ENCODE measurements at regions not wholly inside any gene's neighbourhood (a gene's known extent, or its start where the extent isn't known, plus 50 kb on each side); places are given as distances from the start of the nearest gene placed in this dataset.
"Not testable (repeated sequence)": the region's sequence is repeated elsewhere in the genome, so short reads cannot be mapped to it uniquely, and the experiment has no call there.

GRCh38 chr12:83954071-83954789, 958.4 kb downstream of the SLC6A15 start:
- no peaks in the 10 kb centered on the region for H3K9me2 ChIP-seq (replicated peaks; ENCODE audit: insufficient read depth, low read length)

DNA sequence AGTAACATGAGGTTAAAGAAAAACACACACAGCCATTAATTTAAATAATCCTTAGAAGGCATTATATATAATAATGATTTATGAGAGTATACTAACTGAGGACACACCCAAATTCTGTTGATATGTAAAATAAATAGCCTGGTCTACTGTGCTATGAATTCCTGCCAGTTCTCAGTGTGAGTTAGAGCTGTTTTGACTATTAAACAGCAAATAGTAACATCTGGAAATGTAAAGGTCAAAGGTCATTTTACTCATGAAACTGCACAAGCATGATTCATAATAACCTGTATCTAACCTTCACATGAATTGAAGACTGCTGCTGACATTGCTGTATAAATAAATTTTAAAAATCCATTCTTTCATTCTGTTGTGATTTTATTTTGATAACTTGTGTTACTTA, 966.7 kb downstream of the SLC6A15 start:
- no peak overlapping the region for H3K9ac ChIP-seq (ENCODE audit: low read length)
- no peak overlapping the region for H3K4me2 ChIP-seq (ENCODE audit: low read depth, low read length, poor library complexity, severe bottlenecking)
- no peaks in the 10 kb centered on the region for H3K27me3 ChIP-seq (ENCODE audit: low read length)
- no peaks in the 10 kb centered on the region for H3K36me3 ChIP-seq (ENCODE audit: insufficient read depth, low read length)
- no peaks in the 10 kb centered on the region for H3K79me2 ChIP-seq (ENCODE audit: low read length)
- no peak overlapping the region for H3K4me3 ChIP-seq (ENCODE audit: low read length)
- H4K20me1 ChIP-seq (ENCODE audit: insufficient read depth, low read depth, low read length), result no peaks in the 10 kb centered on the region
- no peak overlapping the region for H3K27ac ChIP-seq (ENCODE audit: low read length)
- peaks cover 18% of the 10 kb centered on the region for H3K9me3 ChIP-seq (ENCODE audit: low read length)
- H3K4me1 ChIP-seq (ENCODE audit: low read length), result no peaks in the 10 kb centered on the region
- no peaks in the 10 kb centered on the region for H3K9me2 ChIP-seq (replicated peaks; ENCODE audit: insufficient read depth, low read length)
- no peak overlapping the region for H2AFZ ChIP-seq (ENCODE audit: low read length)
- DNase-seq, result no peak

More at GRCh38 chr12:83954071-83954789, 958.4 kb downstream of the SLC6A15 start:
- H3K79me2 ChIP-seq (ENCODE audit: low read length), result no peaks in the 10 kb centered on the region
- no peaks in the 10 kb centered on the region for H3K36me3 ChIP-seq (ENCODE audit: insufficient read depth, low read length)
- H3K27me3 ChIP-seq (ENCODE audit: low read length), result no peaks in the 10 kb centered on the region
- no peak overlapping the region for H3K4me3 ChIP-seq (ENCODE audit: low read length)
- no peaks in the 10 kb centered on the region for H3K4me1 ChIP-seq (ENCODE audit: low read length)
- no peaks in the 10 kb centered on the region for H4K20me1 ChIP-seq (ENCODE audit: insufficient read depth, low read depth, low read length)
- H3K4me2 ChIP-seq (ENCODE audit: low read depth, low read length, poor library complexity, severe bottlenecking), result no peak overlapping the region
- no peak overlapping the region for H3K9ac ChIP-seq (ENCODE audit: low read length)
- H3K27ac ChIP-seq (ENCODE audit: low read length), result no peak overlapping the region
- H3K9me3 ChIP-seq (ENCODE audit: low read length), result peaks cover 19% of the 10 kb centered on the region
- H2AFZ ChIP-seq (ENCODE audit: low read length), result no peak overlapping the region
- no peak for DNase-seq

- Histone ChIP-seq H2AFZ (ENCODE audit: low read length) (no peak overlapping the region), H3K79me2 (ENCODE audit: low read length) (no peaks in the 10 kb centered on the region), H3K4me2 (ENCODE audit: low read depth, low read length, poor library complexity, severe bottlenecking) (no peak overlapping the region), H3K27ac (ENCODE audit: low read length) (no peak overlapping the region), H3K4me3 (ENCODE audit: low read length) (no peak overlapping the region), H3K9ac (ENCODE audit: low read length) (no peak overlapping the region), H4K20me1 (ENCODE audit: insufficient read depth, low read depth, low read length) (no peaks in the 10 kb centered on the region), H3K27me3 (ENCODE audit: low read length) (no peaks in the 10 kb centered on the region), H3K9me2 (replicated peaks; ENCODE audit: insufficient read depth, low read length) (no peaks in the 10 kb centered on the region), H3K4me1 (ENCODE audit: low read length) (no peaks in the 10 kb centered on the region), H3K9me3 (ENCODE audit: low read length) (peaks cover 20% of the 10 kb centered on the region), H3K36me3 (ENCODE audit: insufficient read depth, low read length) (no peaks in the 10 kb centered on the region)
- DNase-seq, result no peak
Measured at GRCh38 chr12:83939718-83940117, 972.9 kb downstream of the SLC6A15 start.

DNA sequence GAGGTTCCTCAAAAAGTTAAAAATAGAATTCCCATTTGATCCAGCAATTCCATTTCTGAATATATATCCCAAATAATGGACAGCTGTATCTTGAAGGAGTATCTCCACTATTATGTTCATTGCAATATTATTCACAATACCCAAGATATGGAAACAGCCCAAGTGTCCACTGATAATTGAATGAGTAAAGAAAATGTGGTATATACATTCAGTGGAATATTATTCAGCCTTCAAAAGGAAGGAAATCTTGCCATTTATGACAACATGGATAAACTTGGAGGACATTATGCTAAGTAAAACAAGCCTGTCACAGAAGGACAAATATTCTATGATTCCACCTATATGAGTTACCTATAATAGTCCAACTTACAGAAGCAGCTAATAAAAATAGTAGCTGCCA, 979.0 kb downstream of the SLC6A15 start:
- Histone ChIP-seq H3K79me2 (ENCODE audit: low read length) (no peaks in the 10 kb centered on the region), H4K20me1 (ENCODE audit: insufficient read depth, low read depth, low read length) (no peaks in the 10 kb centered on the region)

GRCh38 chr12:83932011-83932410, 980.6 kb downstream of the SLC6A15 start:
- H3K4me1 ChIP-seq (ENCODE audit: low read length), result no peaks in the 10 kb centered on the region

More for the DNA sequence above, 979.0 kb downstream of the SLC6A15 start:
- Histone ChIP-seq H3K9ac (ENCODE audit: low read length) (no peak overlapping the region), H3K4me2 (ENCODE audit: low read depth, low read length, poor library complexity, severe bottlenecking) (no peak overlapping the region), H3K9me2 (replicated peaks; ENCODE audit: insufficient read depth, low read length) (no peaks in the 10 kb centered on the region), H3K4me3 (ENCODE audit: low read length) (no peak overlapping the region), H3K36me3 (ENCODE audit: insufficient read depth, low read length) (no peaks in the 10 kb centered on the region), H3K27ac (ENCODE audit: low read length) (no peak overlapping the region), H3K4me1 (ENCODE audit: low read length) (no peaks in the 10 kb centered on the region), H2AFZ (ENCODE audit: low read length) (no peak overlapping the region), H3K9me3 (ENCODE audit: low read length) (peaks cover 30% of the 10 kb centered on the region), H3K27me3 (ENCODE audit: low read length) (no peaks in the 10 kb centered on the region)
- DNase-seq, result no peak

DNA sequence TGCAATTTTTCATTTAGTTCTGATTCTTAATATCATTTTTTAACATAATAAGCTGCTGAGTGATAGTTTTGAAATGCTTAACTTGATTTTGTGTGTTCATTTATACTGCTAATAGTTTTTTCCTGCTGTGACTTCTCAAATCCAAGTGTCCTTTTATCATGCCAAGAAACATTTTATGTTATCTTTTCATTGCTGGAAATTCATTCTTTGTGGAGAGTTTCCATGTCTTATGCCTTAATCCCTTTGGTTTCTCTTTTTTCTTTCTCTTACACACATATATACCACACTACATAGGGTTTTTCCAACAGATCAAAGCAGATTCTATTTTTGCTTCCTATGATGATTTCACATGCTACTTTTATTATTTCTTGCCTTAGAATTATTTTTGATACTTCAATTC, 981.1 kb downstream of the SLC6A15 start:
- Histone ChIP-seq H3K4me1 (ENCODE audit: low read length) (no peaks in the 10 kb centered on the region), H3K27me3 (ENCODE audit: low read length) (no peaks in the 10 kb centered on the region), H3K36me3 (ENCODE audit: insufficient read depth, low read length) (no peaks in the 10 kb centered on the region), H3K9ac (ENCODE audit: low read length) (no peak overlapping the region), H3K27ac (ENCODE audit: low read length) (no peak overlapping the region), H4K20me1 (ENCODE audit: insufficient read depth, low read depth, low read length) (no peaks in the 10 kb centered on the region), H3K79me2 (ENCODE audit: low read length) (no peaks in the 10 kb centered on the region), H3K9me3 (ENCODE audit: low read length) (peaks cover 25% of the 10 kb centered on the region), H2AFZ (ENCODE audit: low read length) (no peak overlapping the region), H3K4me3 (ENCODE audit: low read length) (no peak overlapping the region), H3K9me2 (replicated peaks; ENCODE audit: insufficient read depth, low read length) (no peaks in the 10 kb centered on the region), H3K4me2 (ENCODE audit: low read depth, low read length, poor library complexity, severe bottlenecking) (no peak overlapping the region)
- no peak for DNase-seq

More at GRCh38 chr12:83932011-83932410, 980.6 kb downstream of the SLC6A15 start:
- Histone ChIP-seq H3K9me2 (replicated peaks; ENCODE audit: insufficient read depth, low read length) (no peaks in the 10 kb centered on the region), H2AFZ (ENCODE audit: low read length) (no peak overlapping the region), H3K27me3 (ENCODE audit: low read length) (no peaks in the 10 kb centered on the region), H3K9ac (ENCODE audit: low read length) (no peak overlapping the region), H3K4me2 (ENCODE audit: low read depth, low read length, poor library complexity, severe bottlenecking) (no peak overlapping the region), H3K36me3 (ENCODE audit: insufficient read depth, low read length) (no peaks in the 10 kb centered on the region), H4K20me1 (ENCODE audit: insufficient read depth, low read depth, low read length) (no peaks in the 10 kb centered on the region), H3K27ac (ENCODE audit: low read length) (no peak overlapping the region), H3K79me2 (ENCODE audit: low read length) (no peaks in the 10 kb centered on the region), H3K4me3 (ENCODE audit: low read length) (no peak overlapping the region), H3K9me3 (ENCODE audit: low read length) (peaks cover 28% of the 10 kb centered on the region)
- DNase-seq, result no peak

DNA sequence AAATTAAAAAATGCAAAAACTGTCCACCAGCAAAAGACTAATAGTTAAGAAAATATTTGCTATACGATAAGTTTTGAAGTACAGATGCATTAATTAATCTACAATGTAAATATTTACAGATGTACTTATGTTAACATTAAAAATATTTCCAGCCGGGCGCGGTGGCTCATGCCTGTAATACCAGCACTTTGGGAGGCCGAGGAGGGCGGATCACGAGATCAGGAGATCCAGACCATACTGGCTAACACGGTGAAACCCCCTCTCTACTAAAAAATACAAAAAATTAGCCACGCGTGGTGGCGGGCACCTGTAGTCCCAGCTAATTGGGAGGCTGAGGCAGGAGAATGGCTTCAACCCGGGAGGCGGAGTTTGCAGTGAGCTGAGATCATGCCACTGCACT, 982.8 kb downstream of the SLC6A15 start:
- not testable (repeated sequence) for DNase-seq; H4K20me1 ChIP-seq (ENCODE audit: insufficient read depth, low read depth, low read length); H3K9ac ChIP-seq (ENCODE audit: low read length); H3K4me1 ChIP-seq (ENCODE audit: low read length); H3K27me3 ChIP-seq (ENCODE audit: low read length); H3K79me2 ChIP-seq (ENCODE audit: low read length); H3K4me3 ChIP-seq (ENCODE audit: low read length); H3K36me3 ChIP-seq (ENCODE audit: insufficient read depth, low read length); H3K9me2 ChIP-seq (replicated peaks; ENCODE audit: insufficient read depth, low read length); H3K4me2 ChIP-seq (ENCODE audit: low read depth, low read length, poor library complexity, severe bottlenecking); H3K27ac ChIP-seq (ENCODE audit: low read length); H2AFZ ChIP-seq (ENCODE audit: low read length)
- peaks cover 31% of the 10 kb centered on the region for H3K9me3 ChIP-seq (ENCODE audit: low read length)

GRCh38 chr12:83920821-83921547, 991.6 kb downstream of the SLC6A15 start:
- no peaks in the 10 kb centered on the region for H4K20me1 ChIP-seq (ENCODE audit: insufficient read depth, low read depth, low read length)
- no peaks in the 10 kb centered on the region for H3K79me2 ChIP-seq (ENCODE audit: low read length)
- no peak overlapping the region for H3K27ac ChIP-seq (ENCODE audit: low read length)
- H3K36me3 ChIP-seq (ENCODE audit: insufficient read depth, low read length), result no peaks in the 10 kb centered on the region
- no peak overlapping the region for H3K4me2 ChIP-seq (ENCODE audit: low read depth, low read length, poor library complexity, severe bottlenecking)
- no peak overlapping the region for H3K4me3 ChIP-seq (ENCODE audit: low read length)
- DNase-seq, result no peak
- H3K9me3 ChIP-seq (ENCODE audit: low read length), result peaks cover 17% of the 10 kb centered on the region
- H2AFZ ChIP-seq (ENCODE audit: low read length), result no peak overlapping the region
- H3K9ac ChIP-seq (ENCODE audit: low read length), result no peak overlapping the region
- H3K27me3 ChIP-seq (ENCODE audit: low read length), result no peaks in the 10 kb centered on the region
- H3K9me2 ChIP-seq (replicated peaks; ENCODE audit: insufficient read depth, low read length), result no peaks in the 10 kb centered on the region
- no peaks in the 10 kb centered on the region for H3K4me1 ChIP-seq (ENCODE audit: low read length)
